ENCODE measurements at regions not wholly inside any gene's neighbourhood (a gene's known extent, or its start where the extent isn't known, plus 50 kb on each side); places are given as distances from the start of the nearest gene placed in this dataset.
"Not testable (repeated sequence)": the region's sequence is repeated elsewhere in the genome, so short reads cannot be mapped to it uniquely, and the experiment has no call there.

GRCh38 chr4:141473026-141473540 lies 163.3 kb upstream of the IL15 start:
- ATAC-seq, result no peak
- H3K4me1 ChIP-seq, result no peaks in the 10 kb centered on the region
- intact Hi-C loops (cut with DNase I), result no loop called here

GRCh38 chr4:141473952-141474351 lies 162.4 kb upstream of the IL15 start:
- Histone ChIP-seq H3K27me3 (no peaks in the 10 kb centered on the region), H3K4me1 (no peaks in the 10 kb centered on the region), H3K36me3 (no peaks in the 10 kb centered on the region), H3K9me3 (no peaks in the 10 kb centered on the region), H3K27ac (no peak overlapping the region), H3K4me3 (no peak overlapping the region)
- ATAC-seq, result no peak
- intact Hi-C loops (cut with DNase I), result no loop called here
- no peak for DNase-seq
- TF ChIP-seq, protein P1, sequence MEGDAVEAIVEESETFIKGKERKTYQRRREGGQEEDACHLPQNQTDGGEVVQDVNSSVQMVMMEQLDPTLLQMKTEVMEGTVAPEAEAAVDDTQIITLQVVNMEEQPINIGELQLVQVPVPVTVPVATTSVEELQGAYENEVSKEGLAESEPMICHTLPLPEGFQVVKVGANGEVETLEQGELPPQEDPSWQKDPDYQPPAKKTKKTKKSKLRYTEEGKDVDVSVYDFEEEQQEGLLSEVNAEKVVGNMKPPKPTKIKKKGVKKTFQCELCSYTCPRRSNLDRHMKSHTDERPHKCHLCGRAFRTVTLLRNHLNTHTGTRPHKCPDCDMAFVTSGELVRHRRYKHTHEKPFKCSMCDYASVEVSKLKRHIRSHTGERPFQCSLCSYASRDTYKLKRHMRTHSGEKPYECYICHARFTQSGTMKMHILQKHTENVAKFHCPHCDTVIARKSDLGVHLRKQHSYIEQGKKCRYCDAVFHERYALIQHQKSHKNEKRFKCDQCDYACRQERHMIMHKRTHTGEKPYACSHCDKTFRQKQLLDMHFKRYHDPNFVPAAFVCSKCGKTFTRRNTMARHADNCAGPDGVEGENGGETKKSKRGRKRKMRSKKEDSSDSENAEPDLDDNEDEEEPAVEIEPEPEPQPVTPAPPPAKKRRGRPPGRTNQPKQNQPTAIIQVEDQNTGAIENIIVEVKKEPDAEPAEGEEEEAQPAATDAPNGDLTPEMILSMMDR (IDR thresholded peaks at IDR 0.05), result no peak

More at GRCh38 chr4:141473026-141473540, 163.3 kb upstream of the IL15 start:
- no peaks in the 10 kb centered on the region for H3K9me3 ChIP-seq
- no peaks in the 10 kb centered on the region for H3K36me3 ChIP-seq
- no peak overlapping the region for H3K27ac ChIP-seq
- no peaks in the 10 kb centered on the region for H3K27me3 ChIP-seq
- TF ChIP-seq, protein P1 (IDR thresholded peaks at IDR 0.05), result no peak
- DNase-seq, result no peak
- H3K4me3 ChIP-seq, result no peak overlapping the region

GRCh38 chr4:141480950-141481349 lies 155.4 kb upstream of the IL15 start:
- Histone ChIP-seq H3K27ac (no peak overlapping the region), H3K4me3 (no peak overlapping the region), H3K9me3 (peaks cover 13% of the 10 kb centered on the region), H3K27me3 (no peaks in the 10 kb centered on the region), H3K36me3 (no peaks in the 10 kb centered on the region), H3K4me1 (no peaks in the 10 kb centered on the region)
- ATAC-seq, result no peak
- TF ChIP-seq, protein P1 (IDR thresholded peaks at IDR 0.05), result no peak
- no peak for DNase-seq
- intact Hi-C loops (cut with DNase I), result no loop called here

GRCh38 chr4:141484298-141484697 lies 152.1 kb upstream of the IL15 start:
- ATAC-seq; H3K27me3 ChIP-seq; intact Hi-C loops (cut with DNase I); H3K4me1 ChIP-seq; DNase-seq; H3K4me3 ChIP-seq; H3K36me3 ChIP-seq; H3K27ac ChIP-seq: not testable (repeated sequence)
- H3K9me3 ChIP-seq, result peaks cover 13% of the 10 kb centered on the region

GRCh38 chr4:141486375-141486997 lies 149.9 kb upstream of the IL15 start:
- TF ChIP-seq, protein P1 (IDR thresholded peaks at IDR 0.05), result no peak
- DNase-seq, result no peak
- intact Hi-C loops (cut with DNase I), result no loop called here
- Histone ChIP-seq H3K27ac (no peak overlapping the region), H3K4me1 (no peaks in the 10 kb centered on the region), H3K9me3 (no peaks in the 10 kb centered on the region), H3K36me3 (no peaks in the 10 kb centered on the region), H3K4me3 (no peak overlapping the region), H3K27me3 (no peaks in the 10 kb centered on the region)
- no peak for ATAC-seq

DNA sequence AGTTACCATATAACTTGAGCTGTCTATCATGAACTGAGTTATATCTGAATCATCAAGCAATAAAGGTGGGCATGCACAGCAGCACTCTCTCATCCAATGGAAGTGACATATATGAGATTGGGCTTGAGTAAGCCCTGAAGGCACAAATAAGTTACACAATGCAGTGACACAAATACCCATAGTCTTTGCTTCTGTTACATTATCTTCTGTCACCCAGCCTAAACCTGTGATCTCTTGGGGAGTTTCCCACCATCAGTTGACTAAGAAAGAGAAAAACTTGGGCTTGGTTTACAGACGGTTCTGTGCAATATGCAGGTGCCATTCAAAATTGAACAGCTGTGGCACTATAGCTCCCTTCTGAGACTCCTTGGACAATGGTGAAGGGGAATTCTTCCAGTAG lies 138.8 kb upstream of the IL15 start:
- TF ChIP-seq, protein P1 (IDR thresholded peaks at IDR 0.05), result no peak

More for the DNA sequence above, 138.8 kb upstream of the IL15 start:
- no peaks in the 10 kb centered on the region for H3K9me3 ChIP-seq
- intact Hi-C loops (cut with DNase I), result no loop called here
- H3K27ac ChIP-seq, result no peak overlapping the region
- no peaks in the 10 kb centered on the region for H3K27me3 ChIP-seq
- no peak overlapping the region for H3K4me3 ChIP-seq
- ATAC-seq, result no peak
- no peaks in the 10 kb centered on the region for H3K4me1 ChIP-seq
- DNase-seq, result no peak
- no peaks in the 10 kb centered on the region for H3K36me3 ChIP-seq

All from upper lobe of right lung (tissue), 1 donor.